ENCODE measurements at regions not wholly inside any gene's neighbourhood (a gene's known extent, or its start where the extent isn't known, plus 50 kb on each side); places are given as distances from the start of the nearest gene placed in this dataset.

DNA sequence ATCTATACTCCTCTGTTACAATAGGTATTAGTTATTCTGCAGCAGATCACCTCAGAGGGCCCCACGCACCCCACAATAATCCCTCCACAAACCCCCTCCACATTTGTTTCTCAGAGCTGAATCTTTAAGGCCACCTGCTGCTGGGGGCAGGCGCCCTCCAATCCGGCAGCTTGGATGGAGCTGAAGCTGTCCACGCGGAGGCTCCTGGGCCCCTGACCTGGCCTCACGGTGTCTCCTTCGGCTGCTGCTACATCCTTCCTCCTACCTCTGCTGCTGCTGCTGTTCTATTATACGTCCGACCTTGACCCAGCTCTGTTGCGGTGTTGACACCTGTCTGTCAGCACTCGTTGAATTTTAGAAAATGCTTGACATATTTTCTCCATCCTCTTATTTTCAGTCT is 430.2 kb upstream of the ZFP42 start:
- TF ChIP-seq GATA2 (IDR thresholded peaks at IDR 0.05; ENCODE audit: low read depth, low read length) (no peak), GATA3 (IDR thresholded peaks at IDR 0.05; ENCODE audit: low read depth, low read length) (no peak)
